HL-60 (cell line): ENCODE measurements at regions not wholly inside any gene's neighbourhood (a gene's known extent, or its start where the extent isn't known, plus 50 kb on each side); places are given as distances from the start of the nearest gene placed in this dataset.
"Not testable (repeated sequence)": the region's sequence is repeated elsewhere in the genome, so short reads cannot be mapped to it uniquely, and the experiment has no call there.

ENCODE experiments used
- DNase-seq, 2 experiments: peaks; one replicate each; pipeline ENCODE4 v3.0.0-alpha.2; 2010 to 2020; ENCODE audit warnings: low read depth in 1 of 2, low spot score in 1 of 2
- H3K27ac ChIP-seq: fragments of 250-450 bp; sonication (Bioruptor Pico); replicated peaks from 2 replicates; pipeline ENCODE4 v1.5.1; 2020; ENCODE audit warnings: mild to moderate bottlenecking, moderate library complexity
- H3K27me3 ChIP-seq: fragments of 250-450 bp; sonication (Bioruptor Pico); 2 replicates; pipeline ENCODE4 v1.5.1; 2021; ENCODE audit warnings: mild to moderate bottlenecking, moderate library complexity; ENCODE audit not compliant: insufficient read depth, poor library complexity, severe bottlenecking
- H3K4me3 ChIP-seq: replicated peaks from 2 replicates; pipeline ENCODE4 v1.5.1; 2011; ENCODE audit warnings: mild to moderate bottlenecking, control low read depth, low read length; ENCODE audit not compliant: insufficient read depth
- GABPA ChIP-seq: IDR thresholded peaks from 2 replicates; pipeline ENCODE4 v1.6.1; 2012; ENCODE audit warnings: low read depth
- POLR2AphosphoS5 ChIP-seq: IDR thresholded peaks from 2 replicates; pipeline ENCODE4 v1.6.1; 2012; ENCODE audit warnings: low read depth
- REST ChIP-seq: IDR thresholded peaks from 2 replicates; pipeline ENCODE4 v1.6.1; 2012; ENCODE audit warnings: low read depth; ENCODE audit not compliant: insufficient replicate concordance
- SPI1 ChIP-seq: IDR thresholded peaks from 2 replicates; pipeline ENCODE4 v1.6.1; 2012; ENCODE audit warnings: low read depth, mild to moderate bottlenecking, borderline replicate concordance
- TF ChIP-seq, protein P1 (sequence below): IDR thresholded peaks from one replicate; pipeline ENCODE4 v1.5.1; 2011; ENCODE audit warnings: low read length, control low read depth, inconsistent platforms; ENCODE audit not compliant: insufficient read depth

- Histone ChIP-seq H3K27me3 (no peaks in the 10 kb centered on the region), H3K27ac (no peak overlapping the region), H3K4me3 (no peak overlapping the region)
- TF ChIP-seq REST (no peak), GABPA (no peak), POLR2AphosphoS5 (no peak), SPI1 (no peak)
- TF ChIP-seq, protein P1, sequence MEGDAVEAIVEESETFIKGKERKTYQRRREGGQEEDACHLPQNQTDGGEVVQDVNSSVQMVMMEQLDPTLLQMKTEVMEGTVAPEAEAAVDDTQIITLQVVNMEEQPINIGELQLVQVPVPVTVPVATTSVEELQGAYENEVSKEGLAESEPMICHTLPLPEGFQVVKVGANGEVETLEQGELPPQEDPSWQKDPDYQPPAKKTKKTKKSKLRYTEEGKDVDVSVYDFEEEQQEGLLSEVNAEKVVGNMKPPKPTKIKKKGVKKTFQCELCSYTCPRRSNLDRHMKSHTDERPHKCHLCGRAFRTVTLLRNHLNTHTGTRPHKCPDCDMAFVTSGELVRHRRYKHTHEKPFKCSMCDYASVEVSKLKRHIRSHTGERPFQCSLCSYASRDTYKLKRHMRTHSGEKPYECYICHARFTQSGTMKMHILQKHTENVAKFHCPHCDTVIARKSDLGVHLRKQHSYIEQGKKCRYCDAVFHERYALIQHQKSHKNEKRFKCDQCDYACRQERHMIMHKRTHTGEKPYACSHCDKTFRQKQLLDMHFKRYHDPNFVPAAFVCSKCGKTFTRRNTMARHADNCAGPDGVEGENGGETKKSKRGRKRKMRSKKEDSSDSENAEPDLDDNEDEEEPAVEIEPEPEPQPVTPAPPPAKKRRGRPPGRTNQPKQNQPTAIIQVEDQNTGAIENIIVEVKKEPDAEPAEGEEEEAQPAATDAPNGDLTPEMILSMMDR, result no peak
- no peak for DNase-seq
These were observed 191.5 kb upstream of the EPHA6 start for GRCh38 chr3:96622878-96623277.

DNA sequence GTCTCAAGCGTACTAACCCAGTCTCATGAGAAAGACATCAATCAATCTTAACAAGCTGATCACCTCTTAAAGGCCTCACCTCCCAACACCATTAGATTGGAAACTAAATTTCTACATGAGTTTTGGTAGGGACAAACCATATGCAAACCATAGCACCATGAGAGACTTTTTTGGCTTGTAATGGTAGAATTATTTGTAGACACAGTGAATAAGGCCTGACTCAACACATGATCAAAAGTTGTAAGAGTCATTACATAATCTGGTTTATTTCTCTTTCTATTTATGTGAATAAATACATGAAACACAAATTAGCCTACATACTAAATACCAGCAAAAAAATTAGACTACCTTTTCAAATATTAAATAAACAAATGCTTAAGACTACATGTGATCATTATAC is 183.3 kb upstream of the EPHA6 start:
- H3K4me3 ChIP-seq, result no peak overlapping the region
- no peak for TF ChIP-seq GABPA
- no peak for TF ChIP-seq POLR2AphosphoS5
- TF ChIP-seq, protein P1, result no peak
- TF ChIP-seq REST, result no peak
- no peak for TF ChIP-seq SPI1
- H3K27me3 ChIP-seq, result no peaks in the 10 kb centered on the region
- no peak overlapping the region for H3K27ac ChIP-seq
- no peak for DNase-seq

DNA sequence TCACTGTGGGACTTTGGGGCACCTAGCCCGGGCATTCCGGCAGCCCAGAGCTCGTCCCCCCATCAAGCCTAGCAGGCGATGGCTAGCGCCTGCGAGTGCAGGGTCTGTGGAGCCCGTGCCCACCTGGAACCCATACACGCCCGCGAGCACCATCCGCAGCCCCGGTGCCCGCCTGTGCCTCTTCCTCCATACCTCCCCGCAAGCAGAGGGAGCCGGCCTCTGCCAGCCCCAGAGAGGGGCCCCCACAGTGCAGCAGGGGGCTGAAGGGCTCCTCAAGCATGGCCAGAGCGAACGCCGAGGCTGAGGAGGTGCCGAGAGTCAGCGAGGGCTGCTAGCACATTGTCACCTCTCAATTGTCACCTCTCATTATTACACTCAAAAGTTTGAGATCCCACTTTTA is 167.8 kb upstream of the EPHA6 start:
- no peak for TF ChIP-seq SPI1
- no peak for TF ChIP-seq POLR2AphosphoS5
- TF ChIP-seq GABPA, result no peak
- Histone ChIP-seq H3K4me3 (no peak overlapping the region), H3K27ac (no peak overlapping the region), H3K27me3 (no peaks in the 10 kb centered on the region)
- DNase-seq, result no peak

DNA sequence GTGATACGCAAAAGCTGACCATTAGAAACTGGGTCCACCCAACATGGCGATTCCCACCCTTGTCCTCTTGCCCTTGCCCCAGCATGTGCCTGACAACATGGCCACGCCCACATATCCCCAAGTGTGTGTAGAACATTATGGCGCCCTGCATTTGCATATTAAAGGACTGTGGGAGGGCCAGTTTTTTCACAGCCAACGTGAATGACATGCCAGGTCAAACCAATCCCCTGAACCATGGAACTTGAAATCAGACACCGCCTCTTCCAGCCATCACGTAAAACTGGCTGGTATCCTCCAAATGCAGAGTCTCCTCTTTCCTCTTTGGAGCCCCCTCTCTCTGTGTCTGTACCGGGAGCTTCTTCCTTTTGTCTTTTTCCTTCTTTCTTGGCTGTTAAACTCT is 156.7 kb upstream of the EPHA6 start:
- Histone ChIP-seq H3K4me3 (no peak overlapping the region), H3K27ac (no peak overlapping the region), H3K27me3 (no peaks in the 10 kb centered on the region)
- DNase-seq, result no peak
- no peak for TF ChIP-seq SPI1
- TF ChIP-seq GABPA, result no peak
- TF ChIP-seq, protein P1, result no peak
- no peak for TF ChIP-seq POLR2AphosphoS5
- TF ChIP-seq REST, result no peak

GRCh38 chr3:96671861-96672595 is 142.4 kb upstream of the EPHA6 start:
- H3K27ac ChIP-seq, result not testable (repeated sequence)
- peak in 1 of 2 experiments; percentile 5 for DNase-seq

More at GRCh38 chr3:96671861-96672595, 142.4 kb upstream of the EPHA6 start:
- H3K27me3 ChIP-seq, H3K4me3 ChIP-seq: not testable (repeated sequence)
